B cell (primary cell): ENCODE measurements at regions not wholly inside any gene's neighbourhood (a gene's known extent, or its start where the extent isn't known, plus 50 kb on each side); places are given as distances from the start of the nearest gene placed in this dataset.

ENCODE experiments used
- ATAC-seq: fragments of 200-7000 bp; cut with Tn5 transposase; one replicate; pipeline ENCODE4 v1.10.0; 2021; ENCODE audit warnings: low read depth, mild to moderate bottlenecking, moderate number of reproducible peaks, moderate library complexity
- CTCF ChIA-PET: fragments of 350-600 bp; sonication (Branson Sonifier 250); formaldehyde crosslinking; loops from one replicate; lab custom pipeline; 2021; ENCODE audit warnings: antibody characterized with exemption, inconsistent platforms; lab: Charles Lee
- POLR2A ChIA-PET: fragments of 350-600 bp; sonication (Branson Sonifier 250); formaldehyde crosslinking; loops from one replicate; lab custom pipeline; 2021; ENCODE audit warnings: antibody characterized with exemption; lab: Charles Lee
- DNase-seq: peaks from one replicate; pipeline ENCODE4 v3.0.0; 2013
- H2AFZ ChIP-seq: 2 replicates; pipeline ENCODE4 v1.6.1; 2012; ENCODE audit warnings: mild to moderate bottlenecking, low read depth, low read length; ENCODE audit not compliant: insufficient read depth, poor library complexity, severe bottlenecking
- H3K27ac ChIP-seq, 2 donors: 1 replicate in 1 of 2; 2 replicates in 1 of 2; pipeline ENCODE4 v1.5.1; 2012 to 2013; ENCODE audit warnings: low read length in 2 of 2, mild to moderate bottlenecking in 2 of 2, moderate library complexity in 1 of 2
- H3K27me3 ChIP-seq, 4 experiments: fragments of 200-600 bp in 1 of 4; sonication (generic) in 1 of 4; replicated peaks in 1 of 4; 1 replicate in 2 of 4; 2 replicates in 2 of 4; pipeline versions ENCODE4 v1.6.1 to v1.7.0; 2013 to 2016; ENCODE audit warnings: low read length in 3 of 4, mild to moderate bottlenecking in 2 of 4, mixed read lengths in 1 of 4, moderate library complexity in 1 of 4; ENCODE audit not compliant: insufficient read depth in 4 of 4, control insufficient read depth in 3 of 4; ENCODE audit errors: control extremely low read depth in 1 of 4
- H3K36me3 ChIP-seq, 2 experiments: replicated peaks in 1 of 2; 1 replicate in 1 of 2; 2 replicates in 1 of 2; pipeline versions ENCODE4 v1.6.1 to v1.7.1; 2013; ENCODE audit warnings: low read length in 1 of 2; ENCODE audit not compliant: insufficient read depth in 2 of 2, control insufficient read depth in 1 of 2; ENCODE audit errors: control extremely low read depth in 1 of 2, extremely low read depth in 1 of 2
- H3K4me1 ChIP-seq, 2 donors: fragments of 200-600 bp in 1 of 2; sonication (generic) in 1 of 2; 1 replicate in 1 of 2; 2 replicates in 1 of 2; pipeline versions ENCODE4 v1.5.1 to v1.6.1; 2013 to 2017; ENCODE audit warnings: low read length in 2 of 2; ENCODE audit not compliant: control insufficient read depth in 2 of 2, insufficient read depth in 2 of 2
- H3K4me2 ChIP-seq: replicated peaks from 2 replicates; pipeline ENCODE3; 2012; ENCODE audit warnings: mild to moderate bottlenecking, low read depth, low read length; ENCODE audit not compliant: poor library complexity, severe bottlenecking
- H3K4me3 ChIP-seq, 5 experiments: fragments of 200-600 bp in 1 of 5; sonication (generic) in 1 of 5; 1 replicate in 3 of 5; 2 replicates in 2 of 5; pipeline versions ENCODE4 v1.5.1 to v1.7.0; 2011 to 2016; ENCODE audit warnings: low read length in 4 of 5, mild to moderate bottlenecking in 4 of 5, low read depth in 2 of 5, control low read depth in 1 of 5, moderate library complexity in 1 of 5; ENCODE audit not compliant: insufficient read depth in 1 of 5; ENCODE audit errors: control extremely low read depth in 1 of 5, extremely low read depth in 1 of 5
- H3K79me2 ChIP-seq: fragments of 200-600 bp; sonication (generic); one replicate; pipeline ENCODE4 v1.6.0; 2016; ENCODE audit warnings: low read length; ENCODE audit not compliant: control insufficient read depth, insufficient read depth
- H3K9ac ChIP-seq: fragments of 200-600 bp; sonication (generic); 2 replicates; pipeline ENCODE4 v1.6.1; 2017; ENCODE audit warnings: mild to moderate bottlenecking, low read length, moderate library complexity
- H3K9me3 ChIP-seq, 3 donors: one replicate each; pipeline versions ENCODE4 v1.6.1 to v1.7.1; 2013; ENCODE audit warnings: low read length in 2 of 3; ENCODE audit not compliant: control insufficient read depth in 2 of 3, insufficient read depth in 1 of 3; ENCODE audit errors: control extremely low read depth in 1 of 3
- H4K20me1 ChIP-seq: 2 replicates; pipeline ENCODE4 v1.6.0; 2012; ENCODE audit warnings: mild to moderate bottlenecking, low read length; ENCODE audit not compliant: insufficient read depth, control insufficient read depth, poor library complexity, severe bottlenecking
- H3K27ac Mint-ChIP-seq: one replicate; pipeline ENCODE4 v1.8.0; 2021; ENCODE audit warnings: mixed read lengths
- H3K27me3 Mint-ChIP-seq: one replicate; pipeline ENCODE4 v1.8.0; 2021; ENCODE audit warnings: mixed read lengths
- H3K4me1 Mint-ChIP-seq: one replicate; pipeline ENCODE4 v1.8.0; 2021; ENCODE audit warnings: mixed read lengths
- H3K4me3 Mint-ChIP-seq: one replicate; pipeline ENCODE4 v1.8.0; 2021; ENCODE audit warnings: mixed read lengths
- H3K9me3 Mint-ChIP-seq: one replicate; pipeline ENCODE4 v1.8.0; 2022; ENCODE audit warnings: mixed read lengths; ENCODE audit not compliant: insufficient read depth
- CTCF ChIP-seq: fragments of 200-600 bp; IDR thresholded peaks from one replicate; pipeline ENCODE4 v1.8.0; 2022; ENCODE audit warnings: antibody characterized with exemption, mild to moderate bottlenecking
- EZH2 ChIP-seq: IDR thresholded peaks from 2 replicates; pipeline ENCODE4 v1.6.1; 2012; ENCODE audit warnings: borderline replicate concordance, low read depth, mild to moderate bottlenecking, moderate library complexity, low read length; ENCODE audit not compliant: insufficient read depth, poor library complexity, severe bottlenecking
- WGBS: methylation state at CpG from one replicate; pipeline ENCODE4 v1.1.5; 2013; ENCODE audit warnings: missing lambda C conversion rate; ENCODE audit not compliant: insufficient coverage; 5-methylcytosine and 5-hydroxymethylcytosine counted together
- intact Hi-C: fragments of 100-400 bp; cut with micrococcal nuclease; formaldehyde crosslinking; loops from one replicate; pipeline ENCODE4 v1.10.0; 2022

GRCh38 chr18:67896451-67896850 lies 379.9 kb upstream of the DSEL start:
- Histone ChIP-seq H3K79me2 (no peaks in the 10 kb centered on the region), H3K9me3 (no peaks in the 10 kb centered on the region), H2AFZ (no peak overlapping the region), H3K4me3 (no peak overlapping the region), H3K4me2 (no peak overlapping the region), H3K4me1 (no peaks in the 10 kb centered on the region), H3K9ac (no peak overlapping the region), H3K36me3 (no peaks in the 10 kb centered on the region), H3K27ac (no peak overlapping the region), H4K20me1 (no peaks in the 10 kb centered on the region), H3K27me3 (no peaks in the 10 kb centered on the region)
- no peaks in the 10 kb centered on the region for H3K9me3 Mint-ChIP-seq
- ChIA-PET CTCF (no interaction called here), POLR2A (no interaction called here)
- H3K4me3 Mint-ChIP-seq: no peak overlapping the region
- TF ChIP-seq EZH2 (no peak), CTCF (no peak)
- ATAC-seq (no peak), DNase-seq (no peak)
- no peak overlapping the region for H3K27ac Mint-ChIP-seq
- intact Hi-C loops: no loop called here
- no peaks in the 10 kb centered on the region for H3K27me3 Mint-ChIP-seq
- no peaks in the 10 kb centered on the region for H3K4me1 Mint-ChIP-seq
- WGBS: 88% methylated on average over 1 of the region's 1 CpG

GRCh38 chr18:67893916-67894315 lies 377.4 kb upstream of the DSEL start:
- no peaks in the 10 kb centered on the region for H3K36me3 ChIP-seq
- no peaks in the 10 kb centered on the region for H3K9me3 Mint-ChIP-seq
- H3K27me3 ChIP-seq: no peaks in the 10 kb centered on the region
- H3K9me3 ChIP-seq: no peaks in the 10 kb centered on the region
- H3K4me2 ChIP-seq: no peak overlapping the region
- POLR2A ChIA-PET: no interaction called here
- WGBS: 63% methylated on average over 2 of the region's 3 CpGs
- H4K20me1 ChIP-seq: no peaks in the 10 kb centered on the region
- CTCF ChIA-PET: no interaction called here
- no peaks in the 10 kb centered on the region for H3K4me1 ChIP-seq
- H3K4me3 Mint-ChIP-seq: no peak overlapping the region
- no peaks in the 10 kb centered on the region for H3K27me3 Mint-ChIP-seq
- DNase-seq (no peak), ATAC-seq (no peak)
- TF ChIP-seq EZH2 (no peak), CTCF (no peak)
- no peak overlapping the region for H3K9ac ChIP-seq
- no peak overlapping the region for H3K27ac Mint-ChIP-seq
- no peaks in the 10 kb centered on the region for H3K79me2 ChIP-seq
- intact Hi-C loops: no loop called here
- no peak overlapping the region for H2AFZ ChIP-seq
- no peak overlapping the region for H3K4me3 ChIP-seq
- H3K4me1 Mint-ChIP-seq: no peaks in the 10 kb centered on the region
- no peak overlapping the region for H3K27ac ChIP-seq
